ENCODE measurements at regions not wholly inside any gene's neighbourhood (a gene's known extent, or its start where the extent isn't known, plus 50 kb on each side); places are given as distances from the start of the nearest gene placed in this dataset.

GRCh38 chr14:99064262-99064954, 207.6 kb downstream of the BCL11B start:
- DNase-seq (ENCODE audit: low spot score), result no peak

DNA sequence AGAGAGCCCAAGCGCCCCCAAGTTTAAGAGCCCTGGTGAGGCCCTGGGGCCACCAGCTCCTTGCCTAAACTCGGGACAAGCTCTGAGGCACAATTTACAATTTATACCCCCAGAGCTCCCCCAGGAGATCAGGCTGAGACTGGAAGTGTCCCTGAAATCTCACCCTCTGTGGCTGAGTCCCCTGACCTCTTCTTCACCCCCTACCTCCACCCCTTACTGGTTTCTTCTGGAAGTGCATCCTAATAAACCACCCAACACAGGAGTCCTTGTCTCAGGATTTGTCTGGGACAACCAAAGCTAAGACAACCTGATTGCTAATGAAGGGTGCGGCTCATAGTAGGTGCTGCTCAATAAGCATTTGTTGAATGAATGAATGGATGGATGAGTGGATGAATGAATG, 206.4 kb downstream of the BCL11B start:
- DNase-seq (ENCODE audit: low spot score), result peak; percentile 13

- DNase-seq (ENCODE audit: low spot score), result no peak
Measured at GRCh38 chr14:99066378-99066777, 205.6 kb downstream of the BCL11B start.

- DNase-seq (ENCODE audit: low spot score), result no peak
Measured at GRCh38 chr14:99067141-99067920, 204.7 kb downstream of the BCL11B start.

DNA sequence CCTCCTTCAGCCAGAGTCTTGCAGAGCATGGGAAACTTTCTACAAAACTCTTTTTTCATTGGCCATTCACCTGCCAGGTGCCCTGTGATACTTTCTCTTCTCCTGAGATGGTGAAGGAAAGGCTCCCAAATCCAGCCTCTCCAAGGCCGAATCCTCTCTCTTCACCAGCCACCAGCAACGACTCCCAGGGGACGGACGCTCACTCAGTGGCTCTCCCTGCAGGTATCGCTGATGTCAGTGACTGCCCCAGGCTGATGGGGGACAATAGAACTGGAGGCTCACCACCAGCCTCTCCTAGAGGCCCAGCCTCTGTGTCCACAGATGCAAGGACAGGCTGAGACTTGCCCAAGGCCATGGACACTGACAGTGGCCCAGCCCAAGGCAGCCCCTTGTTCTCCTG, 204.1 kb downstream of the BCL11B start:
- DNase-seq (ENCODE audit: low spot score), result no peak

GRCh38 chr14:99069946-99070345, 202.1 kb downstream of the BCL11B start:
- DNase-seq (ENCODE audit: low spot score), result no peak

- DNase-seq (ENCODE audit: low spot score), result no peak
Measured at GRCh38 chr14:99072433-99072832, 199.6 kb downstream of the BCL11B start.

GRCh38 chr14:99072956-99073355, 199.0 kb downstream of the BCL11B start:
- DNase-seq (ENCODE audit: low spot score), result no peak

DNA sequence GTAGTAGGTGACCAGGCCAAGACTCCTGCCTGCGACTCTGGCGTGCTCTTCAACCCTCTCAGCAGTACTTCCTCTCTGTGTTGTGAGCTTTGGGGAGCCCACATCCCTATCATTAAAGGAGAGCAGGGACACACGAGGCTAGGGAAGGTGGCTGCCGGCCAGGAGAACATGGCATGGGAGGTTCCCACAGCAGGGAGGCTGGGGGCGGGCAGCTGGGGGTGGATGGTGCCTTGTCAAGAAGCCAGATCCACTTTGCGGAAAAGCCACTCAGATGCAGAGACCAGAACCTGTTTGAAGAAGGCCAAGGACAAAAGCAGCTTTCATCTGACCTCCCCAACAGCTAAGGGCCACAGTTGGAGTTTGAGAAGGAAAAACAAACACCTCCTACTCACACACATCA, 198.6 kb downstream of the BCL11B start:
- DNase-seq (ENCODE audit: low spot score), result no peak

DNA sequence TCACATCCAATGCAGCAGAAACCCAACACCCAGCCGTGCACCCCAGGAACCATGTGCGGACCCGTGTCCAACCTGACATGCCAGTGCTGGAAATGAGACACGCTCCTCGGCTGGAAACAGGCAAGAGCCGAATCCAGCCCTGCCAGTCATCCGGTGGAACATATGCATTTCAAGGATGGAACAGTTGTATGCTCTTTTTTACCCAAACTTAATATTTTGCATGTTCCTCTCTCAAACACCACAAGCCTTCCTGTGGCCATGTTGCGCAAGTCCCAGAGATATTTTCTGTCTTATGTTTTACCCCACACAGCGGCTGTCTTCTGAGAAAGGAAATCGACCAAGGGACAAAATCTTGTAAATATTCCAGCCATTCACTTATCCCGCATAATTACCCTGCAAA, 196.9 kb downstream of the BCL11B start:
- DNase-seq (ENCODE audit: low spot score), result no peak

- no peak for DNase-seq (ENCODE audit: low spot score)
Measured at GRCh38 chr14:99075771-99076375, 196.1 kb downstream of the BCL11B start.

- no peak for DNase-seq (ENCODE audit: low spot score)
Measured at GRCh38 chr14:99077076-99077843, 194.7 kb downstream of the BCL11B start.

DNA sequence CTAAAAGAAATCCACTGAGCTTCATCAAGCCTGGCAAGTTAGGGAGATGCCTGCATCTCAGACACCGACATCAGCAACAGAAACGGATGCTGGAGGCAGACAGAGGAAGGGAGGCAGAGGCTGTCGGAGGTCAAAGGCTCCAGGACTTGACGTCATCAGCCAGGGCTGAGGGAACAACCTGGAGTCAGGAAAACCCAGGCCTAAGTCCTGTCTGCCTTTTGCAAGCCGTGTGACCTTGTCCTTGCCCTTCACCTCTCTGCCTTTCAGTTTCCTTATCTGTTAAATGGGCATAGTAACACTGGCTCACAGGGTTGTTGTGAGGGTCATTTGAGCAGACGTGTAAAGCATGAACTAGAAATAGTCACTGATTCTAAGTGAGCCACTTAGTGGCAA, 194.2 kb downstream of the BCL11B start:
- DNase-seq (ENCODE audit: low spot score), result no peak

- DNase-seq (ENCODE audit: low spot score), result no peak
Measured at GRCh38 chr14:99078426-99078825, 193.6 kb downstream of the BCL11B start.

DNA sequence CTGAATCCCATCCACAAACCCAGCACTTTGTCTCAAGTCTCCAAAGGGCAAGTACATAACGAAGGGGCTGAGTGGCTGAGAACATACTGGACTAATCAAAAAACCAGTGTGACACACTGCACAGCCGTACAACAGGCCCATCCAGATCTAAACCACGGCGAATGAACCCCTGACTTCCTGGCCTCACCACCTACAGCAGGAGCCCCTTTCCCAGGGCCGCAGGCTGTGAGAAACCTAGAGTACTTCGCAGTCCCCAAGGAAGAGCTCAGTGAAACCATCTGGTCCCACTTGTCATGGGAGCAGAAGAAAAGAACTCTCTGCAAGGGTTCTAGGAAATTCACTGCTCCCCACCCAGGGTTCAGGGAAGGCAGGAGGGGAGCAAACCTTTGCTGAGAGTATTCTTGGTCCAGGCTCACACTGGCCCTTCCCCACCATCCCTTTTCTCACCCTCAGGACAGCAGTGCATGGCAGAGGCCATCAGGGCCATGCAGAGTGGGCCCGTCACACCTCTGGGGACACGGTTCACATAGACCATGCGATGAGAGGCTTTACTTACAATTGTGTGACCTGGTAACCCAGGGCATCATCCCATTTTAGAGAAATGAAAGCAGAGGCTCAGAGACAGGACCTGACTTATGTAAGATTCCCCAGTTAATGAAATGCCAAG, 192.8 kb downstream of the BCL11B start:
- no peak for DNase-seq (ENCODE audit: low spot score)

DNA sequence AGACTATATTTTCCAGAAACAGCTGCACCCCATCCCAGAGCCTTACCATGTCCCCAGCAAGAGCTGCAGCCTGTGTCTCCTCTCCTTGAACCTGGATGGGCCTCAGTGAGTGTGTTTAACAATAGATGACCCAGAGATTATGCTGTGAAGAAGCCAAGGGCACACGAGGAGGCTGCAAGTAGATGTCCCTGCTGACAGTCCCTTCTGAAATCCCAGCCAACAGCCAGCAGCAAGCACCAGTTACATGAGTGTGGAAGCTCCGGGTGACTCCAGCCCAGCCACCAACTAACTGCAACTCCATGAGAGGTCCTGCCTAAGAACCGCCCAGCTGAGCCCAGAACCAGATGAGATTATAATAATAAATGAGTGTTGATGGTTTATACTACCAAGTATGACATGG, 191.7 kb downstream of the BCL11B start:
- DNase-seq (ENCODE audit: low spot score), result no peak

DNA sequence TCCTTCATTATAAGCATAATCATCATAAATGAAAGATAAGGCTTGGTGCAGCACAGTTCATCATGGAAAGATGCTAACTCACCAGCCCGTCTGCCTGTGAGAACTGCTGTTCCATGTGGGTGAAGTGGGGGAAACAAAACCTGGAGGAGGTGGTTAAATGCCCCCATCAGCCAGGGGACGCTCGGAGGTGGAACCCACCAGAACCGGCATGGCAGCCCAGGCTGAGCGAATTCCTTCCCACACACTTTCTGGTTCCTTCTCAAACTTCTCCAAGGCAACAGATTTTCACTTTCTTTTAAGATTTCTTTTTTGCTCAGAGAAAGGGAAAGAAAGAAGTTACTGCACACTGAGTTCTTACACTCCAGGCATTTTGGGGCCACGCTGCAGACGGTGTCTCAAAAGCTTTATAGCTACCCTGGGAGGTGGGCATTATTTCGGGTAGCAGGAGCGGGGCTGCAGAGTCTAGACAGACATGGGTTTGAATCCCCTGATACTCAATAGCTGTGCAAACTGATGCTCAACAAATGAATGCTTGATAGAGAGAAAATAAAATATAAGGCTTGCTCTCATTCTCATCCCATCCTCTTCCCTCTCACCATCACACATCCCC, 190.7 kb downstream of the BCL11B start:
- no peak for DNase-seq (ENCODE audit: low spot score)

DNA sequence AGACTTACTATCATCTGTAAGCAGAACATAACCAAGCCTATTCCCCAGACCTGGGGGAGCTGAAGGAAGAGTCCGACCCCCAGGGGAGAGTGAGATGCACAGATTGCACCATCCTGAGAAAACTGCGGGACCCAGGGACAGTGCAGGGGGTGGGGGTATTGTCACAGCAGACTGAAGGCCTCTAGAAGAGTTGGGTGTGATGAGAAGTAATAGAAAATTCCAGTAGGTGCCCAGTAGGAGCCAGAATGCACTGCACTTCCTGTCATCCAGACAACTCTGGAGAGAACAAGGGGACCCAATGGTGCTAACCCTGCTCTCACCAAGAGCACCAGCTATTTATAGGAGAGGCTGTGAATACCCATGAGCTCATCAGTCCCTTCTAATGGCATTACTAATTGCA, 190.1 kb downstream of the BCL11B start:
- DNase-seq (ENCODE audit: low spot score), result no peak

DNA sequence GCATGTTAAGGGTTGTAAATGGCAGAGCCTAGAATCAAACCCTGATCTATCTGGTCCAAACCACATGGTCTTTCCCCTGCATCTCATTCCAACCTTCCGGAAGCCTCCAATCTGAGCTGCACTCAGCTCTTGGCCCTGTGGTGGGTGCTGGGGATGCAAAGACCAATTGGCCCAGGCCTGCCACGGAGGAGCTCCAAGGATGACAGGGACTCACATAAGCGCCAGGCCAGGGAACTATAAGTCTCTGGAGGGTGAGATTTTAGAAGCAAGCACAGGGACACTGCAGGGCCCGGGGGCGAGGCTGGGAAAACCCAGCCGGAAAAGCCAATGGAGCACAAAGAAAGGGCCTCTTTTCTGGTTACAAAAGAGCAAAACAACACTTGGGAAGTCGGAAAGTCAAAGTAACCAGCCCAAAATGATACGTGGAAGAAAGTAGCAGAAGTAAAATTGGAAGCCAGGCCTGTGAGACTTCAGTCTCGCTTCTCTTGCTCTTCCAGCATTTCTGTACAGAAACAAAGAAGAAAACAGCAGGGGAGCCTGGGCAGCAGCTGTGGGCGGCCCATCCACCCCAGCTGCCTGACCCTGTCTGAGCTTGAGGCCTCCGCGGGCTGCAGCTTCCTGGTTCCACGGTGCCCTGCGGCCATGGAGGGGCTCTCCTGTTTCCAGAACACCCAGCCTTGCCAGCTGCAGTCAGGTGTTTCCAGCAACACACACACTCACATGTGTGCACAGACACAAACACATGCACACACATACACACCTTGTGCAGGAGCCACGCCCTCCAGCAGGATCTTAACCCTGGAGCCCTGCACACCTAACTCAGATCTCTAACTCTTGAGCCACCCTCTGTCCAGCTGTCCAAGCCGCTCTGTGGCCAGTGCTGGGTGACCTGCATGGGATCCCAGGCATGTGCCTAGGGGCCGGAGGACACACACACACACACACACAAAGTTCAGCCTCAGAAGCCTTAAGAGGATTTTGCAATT, 178.2 kb downstream of the BCL11B start:
- no peak for DNase-seq (ENCODE audit: low spot score)

- DNase-seq (ENCODE audit: low spot score), result no peak
Measured at GRCh38 chr14:99094901-99095300, 177.1 kb downstream of the BCL11B start.
